ENCODE measurements at regions not wholly inside any gene's neighbourhood (a gene's known extent, or its start where the extent isn't known, plus 50 kb on each side); places are given as distances from the start of the nearest gene placed in this dataset.

DNA sequence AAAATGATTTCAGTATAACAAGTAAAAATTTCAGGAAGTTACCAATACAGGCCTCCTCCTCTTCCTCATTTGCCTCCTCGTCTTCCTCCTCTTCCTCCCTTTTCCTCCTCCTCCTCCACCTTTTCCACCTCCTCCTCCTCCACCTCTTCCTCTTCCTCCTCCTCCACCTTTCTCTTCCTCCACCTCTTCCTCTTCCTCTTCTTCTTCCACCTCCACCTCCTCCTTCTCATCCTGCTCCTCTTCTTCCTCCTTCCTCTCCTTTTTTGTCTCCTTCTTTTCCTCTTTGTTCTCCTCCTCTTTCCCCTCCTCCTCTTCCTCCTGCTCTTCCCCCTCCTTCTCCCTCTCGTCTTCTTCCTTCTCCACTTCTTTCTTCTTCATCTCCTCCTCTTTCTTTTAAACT, 94.4 kb upstream of the SFMBT2 start:
- TF ChIP-seq, protein P1, sequence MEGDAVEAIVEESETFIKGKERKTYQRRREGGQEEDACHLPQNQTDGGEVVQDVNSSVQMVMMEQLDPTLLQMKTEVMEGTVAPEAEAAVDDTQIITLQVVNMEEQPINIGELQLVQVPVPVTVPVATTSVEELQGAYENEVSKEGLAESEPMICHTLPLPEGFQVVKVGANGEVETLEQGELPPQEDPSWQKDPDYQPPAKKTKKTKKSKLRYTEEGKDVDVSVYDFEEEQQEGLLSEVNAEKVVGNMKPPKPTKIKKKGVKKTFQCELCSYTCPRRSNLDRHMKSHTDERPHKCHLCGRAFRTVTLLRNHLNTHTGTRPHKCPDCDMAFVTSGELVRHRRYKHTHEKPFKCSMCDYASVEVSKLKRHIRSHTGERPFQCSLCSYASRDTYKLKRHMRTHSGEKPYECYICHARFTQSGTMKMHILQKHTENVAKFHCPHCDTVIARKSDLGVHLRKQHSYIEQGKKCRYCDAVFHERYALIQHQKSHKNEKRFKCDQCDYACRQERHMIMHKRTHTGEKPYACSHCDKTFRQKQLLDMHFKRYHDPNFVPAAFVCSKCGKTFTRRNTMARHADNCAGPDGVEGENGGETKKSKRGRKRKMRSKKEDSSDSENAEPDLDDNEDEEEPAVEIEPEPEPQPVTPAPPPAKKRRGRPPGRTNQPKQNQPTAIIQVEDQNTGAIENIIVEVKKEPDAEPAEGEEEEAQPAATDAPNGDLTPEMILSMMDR (conservative IDR thresholded peaks at IDR 0.05 in 1 of 2, IDR thresholded peaks at IDR 0.05 in 1 of 2; ENCODE audit: extremely low read depth in 1 of 2, insufficient read depth in 1 of 2, low read depth in 1 of 2, low read length in 2 of 2) = no peak
- no peak for TF ChIP-seq EZH2 (IDR thresholded peaks at IDR 0.05; ENCODE audit: borderline replicate concordance, low read length)
